ENCODE measurements at regions not wholly inside any gene's neighbourhood (a gene's known extent, or its start where the extent isn't known, plus 50 kb on each side); places are given as distances from the start of the nearest gene placed in this dataset.

DNA sequence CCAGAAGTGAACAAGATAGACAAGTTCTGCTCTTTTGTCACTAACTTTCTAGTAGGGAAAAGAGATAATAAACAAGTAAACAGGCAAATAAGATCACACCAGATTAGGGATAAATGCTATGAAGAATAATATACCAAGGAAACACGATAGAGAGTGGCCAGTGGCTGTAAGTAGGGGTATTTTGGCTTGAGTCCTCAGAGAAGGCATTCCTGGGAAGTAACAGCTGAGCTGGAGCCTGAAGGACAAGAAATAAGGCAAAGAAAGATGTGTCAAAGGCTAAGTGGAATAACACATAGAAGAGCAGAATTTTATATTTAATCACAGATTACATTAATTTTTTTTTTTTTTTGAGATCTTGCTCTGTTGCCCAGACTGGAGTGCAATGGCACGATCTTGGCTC lies 366.2 kb downstream of the ZIC1 start:
- Histone ChIP-seq H3K4me3 (no peak overlapping the region), H3K36me3 (no peaks in the 10 kb centered on the region), H3K27me3 (no peaks in the 10 kb centered on the region), H3K27ac (replicated peaks in 1 of 4) (no peak overlapping the region), H3K9me3 (no peaks in the 10 kb centered on the region), H3K4me1 (no peaks in the 10 kb centered on the region)
- no peak for TF ChIP-seq POLR2AphosphoS5 (IDR thresholded peaks at IDR 0.05)
- no peak for TF ChIP-seq EP300 (IDR thresholded peaks at IDR 0.05)
- no peak for TF ChIP-seq POLR2A (IDR thresholded peaks at IDR 0.05; ENCODE audit: low read depth)
- TF ChIP-seq, protein P1, sequence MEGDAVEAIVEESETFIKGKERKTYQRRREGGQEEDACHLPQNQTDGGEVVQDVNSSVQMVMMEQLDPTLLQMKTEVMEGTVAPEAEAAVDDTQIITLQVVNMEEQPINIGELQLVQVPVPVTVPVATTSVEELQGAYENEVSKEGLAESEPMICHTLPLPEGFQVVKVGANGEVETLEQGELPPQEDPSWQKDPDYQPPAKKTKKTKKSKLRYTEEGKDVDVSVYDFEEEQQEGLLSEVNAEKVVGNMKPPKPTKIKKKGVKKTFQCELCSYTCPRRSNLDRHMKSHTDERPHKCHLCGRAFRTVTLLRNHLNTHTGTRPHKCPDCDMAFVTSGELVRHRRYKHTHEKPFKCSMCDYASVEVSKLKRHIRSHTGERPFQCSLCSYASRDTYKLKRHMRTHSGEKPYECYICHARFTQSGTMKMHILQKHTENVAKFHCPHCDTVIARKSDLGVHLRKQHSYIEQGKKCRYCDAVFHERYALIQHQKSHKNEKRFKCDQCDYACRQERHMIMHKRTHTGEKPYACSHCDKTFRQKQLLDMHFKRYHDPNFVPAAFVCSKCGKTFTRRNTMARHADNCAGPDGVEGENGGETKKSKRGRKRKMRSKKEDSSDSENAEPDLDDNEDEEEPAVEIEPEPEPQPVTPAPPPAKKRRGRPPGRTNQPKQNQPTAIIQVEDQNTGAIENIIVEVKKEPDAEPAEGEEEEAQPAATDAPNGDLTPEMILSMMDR (IDR thresholded peaks at IDR 0.05): no peak
- no peak for DNase-seq (ENCODE audit: extremely low spot score)
- 87% methylated on average over 2 of the region's 2 CpGs for WGBS
- intact Hi-C loops (cut with DNase I): no loop called here

DNA sequence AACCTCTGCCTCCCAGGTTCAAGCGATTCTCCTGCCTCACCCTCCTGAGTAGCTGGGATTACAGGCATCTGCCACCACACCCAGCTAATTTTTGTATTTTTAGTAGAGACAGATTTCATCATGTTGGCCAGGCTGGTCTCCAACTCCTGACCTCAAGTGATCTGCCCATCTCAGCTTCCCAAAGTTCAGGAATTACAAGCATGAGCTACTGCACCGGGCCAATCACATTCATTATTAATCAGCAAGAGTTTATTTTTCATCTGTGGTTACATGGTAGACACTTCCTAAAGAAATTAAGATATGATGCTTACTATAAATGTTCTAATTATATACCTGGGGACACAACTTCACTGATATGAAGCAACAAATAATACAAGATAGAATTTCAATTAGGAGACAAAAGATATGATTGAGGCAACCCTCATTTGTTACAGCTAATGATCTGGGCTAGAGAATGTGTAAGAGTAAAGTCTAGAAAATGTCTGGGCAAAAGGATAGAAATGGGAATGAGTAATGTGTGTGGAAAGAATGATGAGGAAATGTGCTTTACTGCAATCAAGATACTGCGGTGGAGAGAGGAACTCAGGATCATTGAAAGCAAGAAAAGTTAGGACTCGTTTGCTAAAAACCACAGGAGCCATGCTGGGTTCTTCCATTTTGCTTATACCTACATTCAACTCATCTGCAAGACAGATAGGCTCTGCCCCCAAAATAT lies 366.8 kb downstream of the ZIC1 start:
- WGBS: 87% methylated on average over 4 of the region's 4 CpGs
- no peaks in the 10 kb centered on the region for H3K36me3 ChIP-seq

GRCh38 chr3:147793841-147794240 lies 384.7 kb downstream of the ZIC1 start:
- Histone ChIP-seq H3K9me3 (no peaks in the 10 kb centered on the region), H3K4me3 (no peak overlapping the region), H3K4me1 (no peaks in the 10 kb centered on the region), H3K27ac (replicated peaks in 1 of 4) (no peak overlapping the region), H3K36me3 (no peaks in the 10 kb centered on the region), H3K27me3 (no peaks in the 10 kb centered on the region)
- no peak for DNase-seq (ENCODE audit: extremely low spot score)
- no peak for TF ChIP-seq POLR2A (IDR thresholded peaks at IDR 0.05; ENCODE audit: low read depth)
- TF ChIP-seq EP300 (IDR thresholded peaks at IDR 0.05): no peak
- TF ChIP-seq, protein P1 (IDR thresholded peaks at IDR 0.05): no peak
- TF ChIP-seq POLR2AphosphoS5 (IDR thresholded peaks at IDR 0.05): no peak
- intact Hi-C loops (cut with DNase I): no loop called here
- WGBS: 44% methylated on average over 2 of the region's 2 CpGs

More for the DNA sequence above, 366.8 kb downstream of the ZIC1 start:
- Histone ChIP-seq H3K4me1 (no peaks in the 10 kb centered on the region), H3K27ac (replicated peaks in 1 of 4) (no peak overlapping the region), H3K9me3 (no peaks in the 10 kb centered on the region), H3K27me3 (no peaks in the 10 kb centered on the region), H3K4me3 (no peak overlapping the region)
- intact Hi-C loops (cut with DNase I): no loop called here
- no peak for DNase-seq (ENCODE audit: extremely low spot score)
- TF ChIP-seq EP300 (IDR thresholded peaks at IDR 0.05): no peak

GRCh38 chr3:147794596-147794995 lies 385.4 kb downstream of the ZIC1 start:
- H3K27ac ChIP-seq (replicated peaks in 1 of 4): no peak overlapping the region
- no peaks in the 10 kb centered on the region for H3K4me1 ChIP-seq
- H3K9me3 ChIP-seq: no peaks in the 10 kb centered on the region
- TF ChIP-seq EP300 (IDR thresholded peaks at IDR 0.05) (no peak), POLR2A (IDR thresholded peaks at IDR 0.05; ENCODE audit: low read depth) (no peak), POLR2AphosphoS5 (IDR thresholded peaks at IDR 0.05) (no peak)
- TF ChIP-seq, protein P1 (IDR thresholded peaks at IDR 0.05): no peak
- H3K27me3 ChIP-seq: no peaks in the 10 kb centered on the region
- H3K4me3 ChIP-seq: no peak overlapping the region
- no peaks in the 10 kb centered on the region for H3K36me3 ChIP-seq
- no peak for DNase-seq (ENCODE audit: extremely low spot score)
- WGBS: 88% methylated on average over 3 of the region's 3 CpGs
- intact Hi-C loops (cut with DNase I): no loop called here

DNA sequence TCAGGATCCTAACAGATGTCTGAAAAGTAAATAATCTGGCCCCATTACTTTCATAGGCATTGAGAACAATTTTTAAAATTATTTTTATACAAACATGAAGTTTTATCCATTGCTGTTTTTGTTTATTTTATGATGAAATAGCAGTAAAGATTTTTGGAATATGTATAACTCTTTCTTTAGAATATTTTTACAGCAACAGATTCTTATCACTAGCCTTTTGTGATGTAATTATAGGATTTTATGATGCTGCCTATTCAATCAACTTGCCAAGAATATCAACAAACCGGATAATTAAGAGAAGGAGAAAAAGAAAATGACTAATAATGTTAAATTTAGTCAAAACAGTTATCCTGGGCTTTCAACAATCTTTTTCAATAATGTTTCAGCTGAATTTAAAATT lies 386.3 kb downstream of the ZIC1 start:
- intact Hi-C loops (cut with DNase I): no loop called here
- WGBS: 57% methylated on average over 1 of the region's 1 CpG
- H3K36me3 ChIP-seq: no peaks in the 10 kb centered on the region
- DNase-seq (ENCODE audit: extremely low spot score): no peak
- H3K27me3 ChIP-seq: no peaks in the 10 kb centered on the region
- no peak overlapping the region for H3K27ac ChIP-seq (replicated peaks in 1 of 4)
- no peak overlapping the region for H3K4me3 ChIP-seq
- no peaks in the 10 kb centered on the region for H3K4me1 ChIP-seq
- TF ChIP-seq, protein P1 (IDR thresholded peaks at IDR 0.05): no peak
- TF ChIP-seq POLR2AphosphoS5 (IDR thresholded peaks at IDR 0.05): no peak
- TF ChIP-seq EP300 (IDR thresholded peaks at IDR 0.05): no peak
- H3K9me3 ChIP-seq: no peaks in the 10 kb centered on the region
